HCT116 (cell line): ENCODE measurements at regions not wholly inside any gene's neighbourhood (a gene's known extent, or its start where the extent isn't known, plus 50 kb on each side); places are given as distances from the start of the nearest gene placed in this dataset.

Experiments
- ATAC-seq: fragments of 200-7000 bp; cut with Tn5 transposase; 2 replicates; pipeline ENCODE4 v1.9.1; 2020; ENCODE audit warnings: mild to moderate bottlenecking, moderate library complexity
- BruUV-seq: library from RNA; stranded (reverse); fragments of 400-500 nt; replicated peaks from 2 replicates; lab custom pipeline; 2021; lab: Mats Ljungman, UMichigan
- CTCF ChIA-PET: fragments of 300-600 bp; sonication (Branson Sonifier 250); formaldehyde crosslinking; loops from one replicate; lab custom pipeline; 2021; ENCODE audit warnings: antibody characterized with exemption; lab: Charles Lee
- POLR2A ChIA-PET: fragments of 300-600, 350-600 bp; sonication (Branson Sonifier 250); formaldehyde crosslinking; loops from one replicate; lab custom pipeline; 2021; ENCODE audit warnings: antibody characterized with exemption; lab: Charles Lee
- RAD21 ChIA-PET, 2 experiments: fragments of 300-600 bp; sonication (Branson Sonifier 250); formaldehyde crosslinking; loops; one replicate each; lab custom pipeline; 2023; ENCODE audit warnings: low total read pairs in 2 of 2; ENCODE audit not compliant: uncharacterized antibody in 2 of 2, unreplicated experiment in 2 of 2, low non-redundant PET in 1 of 2; lab: Charles Lee
- DNase-seq: peaks from one replicate; pipeline ENCODE4 v3.0.0-alpha.2; 2010; ENCODE audit warnings: low read depth, low spot score
- H2AFZ ChIP-seq: fragments of 200-600 bp; shearing (Covaris generic), sonication (generic); 2 replicates; pipeline ENCODE4 v1.6.1; 2017; ENCODE audit warnings: low read depth, mixed run types, mixed read lengths, antibody characterized with exemption, low read length; ENCODE audit not compliant: poor library complexity, severe bottlenecking
- H3K27ac ChIP-seq: 2 replicates; pipeline ENCODE4 v1.5.1; 2012; ENCODE audit warnings: low read depth, low read length
- H3K27me3 ChIP-seq: fragments of 200-600 bp; sonication (generic); 2 replicates; pipeline ENCODE4 v1.6.1; 2016; ENCODE audit warnings: mixed run types, low read length, mixed read lengths; ENCODE audit not compliant: insufficient read depth
- H3K36me3 ChIP-seq, 2 experiments: fragments of 200-500 bp in 1 of 2; fragments of 200-600 bp in 1 of 2; sonication (Bioruptor generic) in 1 of 2; sonication (generic) in 1 of 2; 2 replicates each; pipeline versions ENCODE4 v1.5.1 to v1.6.1; 2014 to 2016; ENCODE audit warnings: low read length in 2 of 2, inconsistent platforms in 1 of 2, mixed read lengths in 1 of 2, mixed run types in 1 of 2; ENCODE audit not compliant: insufficient read depth in 2 of 2, control insufficient read depth in 1 of 2
- H3K4me1 ChIP-seq, 2 experiments: fragments of 200-600 bp in 1 of 2; sonication (generic) in 1 of 2; 2 replicates each; pipeline versions ENCODE4 v1.5.1 to v1.6.1; 2012 to 2017; ENCODE audit warnings: low read length in 2 of 2, inconsistent platforms in 1 of 2, mild to moderate bottlenecking in 1 of 2, mixed read lengths in 1 of 2, mixed run types in 1 of 2, moderate library complexity in 1 of 2; ENCODE audit not compliant: insufficient read depth in 2 of 2, control insufficient read depth in 1 of 2
- H3K4me2 ChIP-seq: fragments of 200-600 bp; sonication (generic); 2 replicates; pipeline ENCODE4 v1.6.1; 2017; ENCODE audit warnings: mixed run types, low read length, mixed read lengths
- H3K4me3 ChIP-seq, 2 experiments: fragments of 200-600 bp in 1 of 2; sonication (generic) in 1 of 2; replicated peaks in 1 of 2; 2 replicates each; pipeline ENCODE4 v1.5.1; 2011 to 2016; ENCODE audit warnings: low read length in 2 of 2, control low read depth in 1 of 2, low read depth in 1 of 2, mild to moderate bottlenecking in 1 of 2, mixed read lengths in 1 of 2, mixed run types in 1 of 2
- H3K79me2 ChIP-seq: fragments of 200-600 bp; sonication (generic); 2 replicates; pipeline ENCODE4 v1.6.1; 2017; ENCODE audit warnings: mild to moderate bottlenecking, mixed run types, low read length, moderate library complexity, mixed read lengths; ENCODE audit not compliant: insufficient read depth
- H3K9ac ChIP-seq: fragments of 200-600 bp; sonication (generic); 2 replicates; pipeline ENCODE4 v1.6.1; 2016; ENCODE audit warnings: low read length, mixed read lengths
- H3K9me2 ChIP-seq: fragments of 200-600 bp; sonication (generic), shearing (Covaris generic); 2 replicates; pipeline ENCODE4 v1.6.1; 2017; ENCODE audit warnings: mixed run types, mild to moderate bottlenecking, moderate library complexity; ENCODE audit not compliant: insufficient read depth
- H3K9me3 ChIP-seq, 2 experiments: fragments of 200-500 bp in 1 of 2; fragments of 200-600 bp in 1 of 2; sonication (Bioruptor generic) in 1 of 2; sonication (generic) in 1 of 2; 2 replicates each; pipeline ENCODE4 v1.6.1; 2014 to 2017; ENCODE audit warnings: low read length in 2 of 2, mixed read lengths in 2 of 2, inconsistent platforms in 1 of 2, low read depth in 1 of 2, mild to moderate bottlenecking in 1 of 2, mixed run types in 1 of 2, moderate library complexity in 1 of 2; ENCODE audit not compliant: control insufficient read depth in 1 of 2, insufficient read depth in 1 of 2
- H4K20me1 ChIP-seq: fragments of 200-600 bp; sonication (generic), shearing (Covaris generic); 2 replicates; pipeline ENCODE4 v1.6.1; 2017; ENCODE audit warnings: mixed run types, mild to moderate bottlenecking, moderate library complexity; ENCODE audit not compliant: insufficient read depth
- ATF3 ChIP-seq: IDR thresholded peaks from 2 replicates; pipeline ENCODE4 v1.6.1; 2012
- CEBPB ChIP-seq: IDR thresholded peaks from 2 replicates; pipeline ENCODE4 v1.6.1; 2012; ENCODE audit warnings: low read depth
- FOSL1 ChIP-seq: IDR thresholded peaks from 2 replicates; pipeline ENCODE4 v1.6.1; 2012; ENCODE audit warnings: low read depth
- POLR2AphosphoS5 ChIP-seq: IDR thresholded peaks from 2 replicates; pipeline ENCODE4 v1.6.1; 2011; ENCODE audit warnings: mild to moderate bottlenecking, low read depth, low read length, moderate library complexity
- RAD21 ChIP-seq: IDR thresholded peaks from 2 replicates; pipeline ENCODE4 v1.6.1; 2012; ENCODE audit warnings: low read depth, mild to moderate bottlenecking
- REST ChIP-seq: IDR thresholded peaks from 2 replicates; pipeline ENCODE4 v1.6.1; 2012; ENCODE audit warnings: low read depth
- SRF ChIP-seq: IDR thresholded peaks from 2 replicates; pipeline ENCODE4 v1.6.1; 2012; ENCODE audit warnings: low read depth
- TCF7L2 ChIP-seq: IDR thresholded peaks from 2 replicates; pipeline ENCODE4 v1.7.0; 2011; ENCODE audit warnings: borderline replicate concordance, inconsistent platforms; ENCODE audit not compliant: insufficient read depth, insufficient read length; ENCODE audit errors: extremely low read depth
- ZBTB33 ChIP-seq: IDR thresholded peaks from 2 replicates; pipeline ENCODE4 v1.6.1; 2011; ENCODE audit warnings: mild to moderate bottlenecking, low read length, moderate library complexity; ENCODE audit not compliant: insufficient replicate concordance; ENCODE audit errors: extremely low read depth
- ZFX ChIP-seq: fragments of 450-650 bp; IDR thresholded peaks from 2 replicates; pipeline ENCODE4 v1.6.1; 2017
- ZNF274 ChIP-seq: fragments of 200-500 bp; sonication (Bioruptor generic); IDR thresholded peaks from 2 replicates; pipeline ENCODE4 v1.6.1; 2014; ENCODE audit warnings: mild to moderate bottlenecking, low read depth, low read length, inconsistent platforms
- intact Hi-C: fragments of 100-400 bp; cut with micrococcal nuclease; formaldehyde crosslinking; loops from 2 replicates; pipeline ENCODE4 v1.10.0; 2022

- TF ChIP-seq ZBTB33 = no peak
Observed at GRCh38 chr1:73910466-73910865, 287.5 kb downstream of the LRRIQ3 start (continued).

- no peak overlapping the region for H3K9ac ChIP-seq
Observed at GRCh38 chr1:73910062-73910461, 287.9 kb downstream of the LRRIQ3 start.

More at GRCh38 chr1:73910062-73910461, 287.9 kb downstream of the LRRIQ3 start:
- Histone ChIP-seq H3K27ac (no peak overlapping the region), H3K9me3 (no peaks in the 10 kb centered on the region; a peak in 2 of 4 replicates), H3K36me3 (no peaks in the 10 kb centered on the region), H3K27me3 (no peaks in the 10 kb centered on the region), H4K20me1 (no peaks in the 10 kb centered on the region), H3K4me1 (no peaks in the 10 kb centered on the region), H3K79me2 (no peaks in the 10 kb centered on the region), H3K4me3 (no peak overlapping the region), H3K9me2 (no peaks in the 10 kb centered on the region), H2AFZ (no peak overlapping the region), H3K4me2 (no peak overlapping the region)
- ChIA-PET RAD21 (no interaction called here), CTCF (no interaction called here), POLR2A (no interaction called here)
- no peak for DNase-seq
- no TSS peak for BruUV-seq
- ATAC-seq = no peak
- TF ChIP-seq ATF3 = no peak
- no peak for TF ChIP-seq ZNF274
- TF ChIP-seq ZBTB33 = no peak
- no peak for TF ChIP-seq REST
- TF ChIP-seq ZFX = no peak
- TF ChIP-seq SRF = no peak
- no peak for TF ChIP-seq TCF7L2
- no peak for TF ChIP-seq FOSL1
- TF ChIP-seq POLR2AphosphoS5 = no peak
- no peak for TF ChIP-seq RAD21
- no peak for TF ChIP-seq CEBPB
- intact Hi-C loops = no loop called here
